ENCODE measurements at regions not wholly inside any gene's neighbourhood (a gene's known extent, or its start where the extent isn't known, plus 50 kb on each side); places are given as distances from the start of the nearest gene placed in this dataset.

DNA sequence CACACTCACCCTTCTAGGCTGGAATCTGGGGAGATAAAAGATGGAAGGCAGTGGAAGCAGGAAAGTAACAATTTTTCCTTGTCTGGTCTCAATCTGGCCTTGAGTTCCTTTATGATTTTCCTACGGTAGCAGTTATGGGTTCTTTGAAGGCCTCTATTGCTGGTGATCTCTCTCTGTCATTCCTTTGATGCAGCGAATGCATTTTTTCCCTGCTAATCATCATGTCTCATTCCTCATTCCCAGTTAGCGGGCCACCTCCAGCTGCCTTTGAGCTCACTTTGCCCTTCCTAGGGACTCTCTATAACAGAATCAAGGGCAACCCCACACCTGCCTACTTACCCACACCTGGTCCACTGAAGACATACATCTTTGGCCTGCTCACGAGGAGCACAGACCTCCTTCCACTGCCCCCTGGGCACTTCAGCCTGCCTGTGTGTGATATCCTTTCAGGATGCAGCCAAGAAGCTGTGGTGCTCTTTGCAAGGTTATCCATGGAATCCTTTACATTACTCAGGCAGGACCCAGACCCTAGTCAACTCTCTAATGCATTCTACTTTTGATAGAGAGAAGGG is 191.7 kb downstream of the DRD1 start:
- Histone ChIP-seq H2AFZ (ENCODE audit: low read length) (no peak overlapping the region), H3K4me2 (ENCODE audit: low read length) (no peak overlapping the region), H3K4me1 (ENCODE audit: insufficient read depth, low read length, severe bottlenecking) (no peaks in the 10 kb centered on the region), H3K4me3 (ENCODE audit: low read depth, low read length, poor library complexity, severe bottlenecking) (no peak overlapping the region), H3K27me3 (ENCODE audit: insufficient read depth, low read length) (no peaks in the 10 kb centered on the region), H3K36me3 (ENCODE audit: insufficient read depth, low read length) (no peaks in the 10 kb centered on the region), H3K9me2 (ENCODE audit: low read depth, low read length) (no peaks in the 10 kb centered on the region), H3K79me2 (ENCODE audit: insufficient read depth, low read length) (no peaks in the 10 kb centered on the region), H3F3A (ENCODE audit: insufficient read depth, low read length) (no peaks in the 10 kb centered on the region), H3K9me3 (ENCODE audit: low read length) (no peaks in the 10 kb centered on the region), H3K9ac (ENCODE audit: low read length) (no peak overlapping the region), H4K20me1 (ENCODE audit: insufficient read depth, low read length) (no peaks in the 10 kb centered on the region), H3K27ac (ENCODE audit: low read depth, low read length, poor library complexity, severe bottlenecking) (no peak overlapping the region)
- TF ChIP-seq, protein P1, sequence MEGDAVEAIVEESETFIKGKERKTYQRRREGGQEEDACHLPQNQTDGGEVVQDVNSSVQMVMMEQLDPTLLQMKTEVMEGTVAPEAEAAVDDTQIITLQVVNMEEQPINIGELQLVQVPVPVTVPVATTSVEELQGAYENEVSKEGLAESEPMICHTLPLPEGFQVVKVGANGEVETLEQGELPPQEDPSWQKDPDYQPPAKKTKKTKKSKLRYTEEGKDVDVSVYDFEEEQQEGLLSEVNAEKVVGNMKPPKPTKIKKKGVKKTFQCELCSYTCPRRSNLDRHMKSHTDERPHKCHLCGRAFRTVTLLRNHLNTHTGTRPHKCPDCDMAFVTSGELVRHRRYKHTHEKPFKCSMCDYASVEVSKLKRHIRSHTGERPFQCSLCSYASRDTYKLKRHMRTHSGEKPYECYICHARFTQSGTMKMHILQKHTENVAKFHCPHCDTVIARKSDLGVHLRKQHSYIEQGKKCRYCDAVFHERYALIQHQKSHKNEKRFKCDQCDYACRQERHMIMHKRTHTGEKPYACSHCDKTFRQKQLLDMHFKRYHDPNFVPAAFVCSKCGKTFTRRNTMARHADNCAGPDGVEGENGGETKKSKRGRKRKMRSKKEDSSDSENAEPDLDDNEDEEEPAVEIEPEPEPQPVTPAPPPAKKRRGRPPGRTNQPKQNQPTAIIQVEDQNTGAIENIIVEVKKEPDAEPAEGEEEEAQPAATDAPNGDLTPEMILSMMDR (IDR thresholded peaks at IDR 0.05; ENCODE audit: low read length), result no peak
- TF ChIP-seq EZH2 (IDR thresholded peaks at IDR 0.05; ENCODE audit: borderline replicate concordance, low read length), result no peak

DNA sequence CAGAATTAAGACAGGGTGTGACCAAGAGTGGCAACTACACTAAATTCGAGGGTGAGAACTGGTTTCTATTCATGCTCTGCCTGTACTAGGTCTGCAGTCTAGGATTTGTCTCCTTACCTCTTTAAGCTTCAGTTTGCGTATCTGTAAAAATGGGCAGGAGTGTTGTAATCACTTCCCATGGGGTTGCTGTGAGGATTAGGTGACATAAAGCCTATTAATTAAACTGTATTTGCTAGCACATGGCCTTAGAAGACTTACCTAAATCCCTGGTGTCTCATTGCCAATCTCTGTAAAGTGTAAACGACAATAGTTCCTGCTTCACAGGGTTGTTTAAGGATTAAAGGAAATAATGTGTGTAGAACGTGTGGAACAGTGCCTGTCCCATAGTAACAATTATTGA is 193.6 kb downstream of the DRD1 start:
- Histone ChIP-seq H3K9me3 (ENCODE audit: low read length) (no peaks in the 10 kb centered on the region), H3K27me3 (ENCODE audit: insufficient read depth, low read length) (no peaks in the 10 kb centered on the region), H3K9ac (ENCODE audit: low read length) (no peak overlapping the region), H4K20me1 (ENCODE audit: insufficient read depth, low read length) (no peaks in the 10 kb centered on the region), H3K36me3 (ENCODE audit: insufficient read depth, low read length) (no peaks in the 10 kb centered on the region), H3K27ac (ENCODE audit: low read depth, low read length, poor library complexity, severe bottlenecking) (no peak overlapping the region), H3K9me2 (ENCODE audit: low read depth, low read length) (no peaks in the 10 kb centered on the region), H3F3A (ENCODE audit: insufficient read depth, low read length) (no peaks in the 10 kb centered on the region), H3K4me3 (ENCODE audit: low read depth, low read length, poor library complexity, severe bottlenecking) (no peak overlapping the region), H3K79me2 (ENCODE audit: insufficient read depth, low read length) (no peaks in the 10 kb centered on the region), H2AFZ (ENCODE audit: low read length) (no peak overlapping the region), H3K4me2 (ENCODE audit: low read length) (no peak overlapping the region), H3K4me1 (ENCODE audit: insufficient read depth, low read length, severe bottlenecking) (no peaks in the 10 kb centered on the region)
- TF ChIP-seq, protein P1 (IDR thresholded peaks at IDR 0.05; ENCODE audit: low read length), result no peak
- no peak for TF ChIP-seq EZH2 (IDR thresholded peaks at IDR 0.05; ENCODE audit: borderline replicate concordance, low read length)

DNA sequence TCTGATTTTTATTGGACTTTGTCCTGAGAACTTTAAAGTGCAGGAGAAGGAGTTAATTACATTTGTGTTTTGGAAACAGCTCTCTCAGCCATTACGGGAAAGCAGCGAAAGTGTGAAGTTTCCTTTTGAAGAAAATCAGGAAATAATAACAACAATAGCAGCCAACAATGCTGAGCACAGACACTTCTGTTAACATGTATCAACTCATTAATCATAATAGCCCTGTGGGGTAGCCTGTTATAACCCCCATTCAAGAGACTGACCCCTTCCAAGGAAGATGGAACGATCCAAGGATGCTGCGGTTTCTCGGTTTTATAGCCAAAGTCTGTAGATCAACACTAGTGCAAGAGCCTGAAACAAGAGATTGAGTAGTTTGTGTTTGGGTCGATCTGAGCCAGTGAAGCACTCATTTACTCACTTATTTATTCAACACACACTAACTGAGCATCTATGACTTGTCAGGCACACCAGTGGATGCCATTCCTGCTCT is 195.5 kb downstream of the DRD1 start:
- Histone ChIP-seq H3K9ac (ENCODE audit: low read length) (no peak overlapping the region), H3K4me3 (ENCODE audit: low read depth, low read length, poor library complexity, severe bottlenecking) (no peak overlapping the region), H3F3A (ENCODE audit: insufficient read depth, low read length) (no peaks in the 10 kb centered on the region), H3K9me3 (ENCODE audit: low read length) (no peaks in the 10 kb centered on the region), H3K36me3 (ENCODE audit: insufficient read depth, low read length) (no peaks in the 10 kb centered on the region), H4K20me1 (ENCODE audit: insufficient read depth, low read length) (no peaks in the 10 kb centered on the region), H3K27ac (ENCODE audit: low read depth, low read length, poor library complexity, severe bottlenecking) (no peak overlapping the region), H3K4me2 (ENCODE audit: low read length) (no peak overlapping the region), H3K79me2 (ENCODE audit: insufficient read depth, low read length) (no peaks in the 10 kb centered on the region), H2AFZ (ENCODE audit: low read length) (no peak overlapping the region), H3K27me3 (ENCODE audit: insufficient read depth, low read length) (no peaks in the 10 kb centered on the region), H3K4me1 (ENCODE audit: insufficient read depth, low read length, severe bottlenecking) (no peaks in the 10 kb centered on the region), H3K9me2 (ENCODE audit: low read depth, low read length) (no peaks in the 10 kb centered on the region)
- no peak for TF ChIP-seq EZH2 (IDR thresholded peaks at IDR 0.05; ENCODE audit: borderline replicate concordance, low read length)
- TF ChIP-seq, protein P1 (IDR thresholded peaks at IDR 0.05; ENCODE audit: low read length), result no peak

Measured in OCI-LY1 (cell line).